Erythroblast (primary cell): ENCODE measurements at regions not wholly inside any gene's neighbourhood (a gene's known extent, or its start where the extent isn't known, plus 50 kb on each side); places are given as distances from the start of the nearest gene placed in this dataset.

ENCODE experiments used
- GATA1 ChIP-seq: IDR thresholded peaks from 2 replicates; pipeline ENCODE4 v1.6.1; 2011; ENCODE audit warnings: low read depth, mild to moderate bottlenecking, control low read depth, low read length, moderate library complexity
- POLR2A ChIP-seq: IDR thresholded peaks from 2 replicates; pipeline ENCODE4 v1.6.1; 2011; ENCODE audit warnings: mild to moderate bottlenecking, low read length

GRCh38 chr11:128288368-128288767 is 299.0 kb downstream of the ETS1 start:
- TF ChIP-seq GATA1 (no peak), POLR2A (no peak)
